Hepatocyte (in vitro differentiated cells): ENCODE measurements at regions not wholly inside any gene's neighbourhood (a gene's known extent, or its start where the extent isn't known, plus 50 kb on each side); places are given as distances from the start of the nearest gene placed in this dataset.

ENCODE experiments used
- EZH2 ChIP-seq: fragments of 200-600 bp; sonication (generic); IDR thresholded peaks from 2 replicates; pipeline ENCODE4 v1.6.1; 2016; ENCODE audit warnings: antibody characterized with exemption, mild to moderate bottlenecking, borderline replicate concordance
- TF ChIP-seq, protein P1 (sequence below): fragments of 200-600 bp; sonication (generic); IDR thresholded peaks from 2 replicates; pipeline ENCODE4 v1.5.1; 2016; ENCODE audit warnings: antibody characterized with exemption, mild to moderate bottlenecking; ENCODE audit not compliant: poor library complexity

DNA sequence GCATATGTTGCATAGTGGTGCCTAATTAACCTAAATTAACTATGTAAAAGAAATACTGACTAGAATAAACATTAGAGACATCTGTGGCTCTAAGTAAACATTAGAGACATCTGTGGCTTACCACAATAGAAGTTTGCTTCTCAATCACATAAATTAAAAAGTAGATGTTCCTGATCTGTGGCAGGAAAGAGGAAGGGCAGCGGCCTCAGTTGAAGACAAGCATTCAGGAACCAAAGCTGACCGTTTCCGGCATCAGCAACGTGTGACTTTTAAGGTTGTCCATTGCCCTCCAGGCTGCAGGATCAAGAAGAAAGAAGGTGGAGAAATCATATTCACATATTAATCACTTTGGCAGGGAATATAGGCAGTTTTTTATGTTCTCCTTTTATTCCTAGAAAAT lies 336.3 kb upstream of the TRAM1L1 start:
- TF ChIP-seq, protein P1, sequence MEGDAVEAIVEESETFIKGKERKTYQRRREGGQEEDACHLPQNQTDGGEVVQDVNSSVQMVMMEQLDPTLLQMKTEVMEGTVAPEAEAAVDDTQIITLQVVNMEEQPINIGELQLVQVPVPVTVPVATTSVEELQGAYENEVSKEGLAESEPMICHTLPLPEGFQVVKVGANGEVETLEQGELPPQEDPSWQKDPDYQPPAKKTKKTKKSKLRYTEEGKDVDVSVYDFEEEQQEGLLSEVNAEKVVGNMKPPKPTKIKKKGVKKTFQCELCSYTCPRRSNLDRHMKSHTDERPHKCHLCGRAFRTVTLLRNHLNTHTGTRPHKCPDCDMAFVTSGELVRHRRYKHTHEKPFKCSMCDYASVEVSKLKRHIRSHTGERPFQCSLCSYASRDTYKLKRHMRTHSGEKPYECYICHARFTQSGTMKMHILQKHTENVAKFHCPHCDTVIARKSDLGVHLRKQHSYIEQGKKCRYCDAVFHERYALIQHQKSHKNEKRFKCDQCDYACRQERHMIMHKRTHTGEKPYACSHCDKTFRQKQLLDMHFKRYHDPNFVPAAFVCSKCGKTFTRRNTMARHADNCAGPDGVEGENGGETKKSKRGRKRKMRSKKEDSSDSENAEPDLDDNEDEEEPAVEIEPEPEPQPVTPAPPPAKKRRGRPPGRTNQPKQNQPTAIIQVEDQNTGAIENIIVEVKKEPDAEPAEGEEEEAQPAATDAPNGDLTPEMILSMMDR, result no peak
- no peak for TF ChIP-seq EZH2
